A549 (cell line): ENCODE measurements at regions not wholly inside any gene's neighbourhood (a gene's known extent, or its start where the extent isn't known, plus 50 kb on each side); places are given as distances from the start of the nearest gene placed in this dataset.
"Not testable (repeated sequence)": the region's sequence is repeated elsewhere in the genome, so short reads cannot be mapped to it uniquely, and the experiment has no call there.

Source experiments
- PHF8 ChIP-seq: fragments of 200-600 bp; sonication (generic); IDR thresholded peaks from 2 replicates; pipeline ENCODE4 v1.6.1; 2016; ENCODE audit warnings: low read depth, mild to moderate bottlenecking, antibody characterized with exemption, moderate library complexity, borderline replicate concordance
- POLR2A ChIP-seq: IDR thresholded peaks from 2 replicates; pipeline ENCODE4 v1.6.1; 2012; ENCODE audit warnings: mild to moderate bottlenecking, low read length
- RCOR1 ChIP-seq: fragments of 150-350 bp; IDR thresholded peaks from 2 replicates; pipeline ENCODE4 v1.6.1; 2014; ENCODE audit warnings: antibody characterized with exemption, low read length, low read depth
- TF ChIP-seq, protein P1 (sequence below): fragments of >200 bp; sonication (Bioruptor Twin); formaldehyde crosslinking; IDR thresholded peaks from 3 replicates; pipeline ENCODE4 v1.5.1; 2016

DNA sequence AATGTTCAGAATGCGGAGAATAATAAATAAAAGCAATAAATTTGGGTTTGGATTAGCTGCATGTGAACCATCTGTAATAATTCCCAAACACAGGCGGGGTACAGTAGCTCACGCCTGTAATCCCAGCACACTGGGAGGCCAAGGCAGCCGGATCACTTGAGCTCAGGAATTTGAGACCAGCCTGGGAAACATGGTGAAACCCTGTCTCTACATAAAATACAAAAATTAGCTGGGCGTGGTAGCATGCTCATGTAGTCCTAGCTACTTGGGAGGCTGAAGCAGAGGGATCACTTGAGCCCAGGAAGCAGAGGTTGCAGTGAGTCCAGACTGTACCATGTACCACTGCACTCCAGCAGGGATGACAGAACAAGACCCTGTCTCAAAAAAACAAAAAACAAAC lies 53.9 kb upstream of the KCTD7 start:
- not testable (repeated sequence) for TF ChIP-seq PHF8, RCOR1, POLR2A
- TF ChIP-seq, protein P1, sequence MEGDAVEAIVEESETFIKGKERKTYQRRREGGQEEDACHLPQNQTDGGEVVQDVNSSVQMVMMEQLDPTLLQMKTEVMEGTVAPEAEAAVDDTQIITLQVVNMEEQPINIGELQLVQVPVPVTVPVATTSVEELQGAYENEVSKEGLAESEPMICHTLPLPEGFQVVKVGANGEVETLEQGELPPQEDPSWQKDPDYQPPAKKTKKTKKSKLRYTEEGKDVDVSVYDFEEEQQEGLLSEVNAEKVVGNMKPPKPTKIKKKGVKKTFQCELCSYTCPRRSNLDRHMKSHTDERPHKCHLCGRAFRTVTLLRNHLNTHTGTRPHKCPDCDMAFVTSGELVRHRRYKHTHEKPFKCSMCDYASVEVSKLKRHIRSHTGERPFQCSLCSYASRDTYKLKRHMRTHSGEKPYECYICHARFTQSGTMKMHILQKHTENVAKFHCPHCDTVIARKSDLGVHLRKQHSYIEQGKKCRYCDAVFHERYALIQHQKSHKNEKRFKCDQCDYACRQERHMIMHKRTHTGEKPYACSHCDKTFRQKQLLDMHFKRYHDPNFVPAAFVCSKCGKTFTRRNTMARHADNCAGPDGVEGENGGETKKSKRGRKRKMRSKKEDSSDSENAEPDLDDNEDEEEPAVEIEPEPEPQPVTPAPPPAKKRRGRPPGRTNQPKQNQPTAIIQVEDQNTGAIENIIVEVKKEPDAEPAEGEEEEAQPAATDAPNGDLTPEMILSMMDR, result not testable (repeated sequence)
